Sigmoid colon (tissue), 6 donors: ENCODE measurements at regions not wholly inside any gene's neighbourhood (a gene's known extent, or its start where the extent isn't known, plus 50 kb on each side); places are given as distances from the start of the nearest gene placed in this dataset.

Experiments used
- DNase-seq: peaks from one replicate; pipeline ENCODE4 v3.0.0-alpha.2; 2019
- H3K27ac ChIP-seq, 4 donors: fragments of 200-600 bp; sonication (generic); one replicate each; pipeline ENCODE4 v1.5.1; 2016 to 2019; ENCODE audit warnings: mild to moderate bottlenecking in 1 of 4
- H3K27me3 ChIP-seq, 3 donors: fragments of 200-600 bp; sonication (generic); one replicate each; pipeline ENCODE4 v1.5.1; 2019; ENCODE audit warnings: mild to moderate bottlenecking in 1 of 3
- H3K36me3 ChIP-seq, 4 donors: fragments of 200-600 bp; sonication (generic); one replicate each; pipeline ENCODE4 v1.5.1; 2016 to 2019
- H3K4me1 ChIP-seq, 4 donors: fragments of 200-600 bp; sonication (generic); one replicate each; pipeline ENCODE4 v1.5.1; 2017 to 2019
- H3K4me3 ChIP-seq, 4 donors: fragments of 200-600 bp; sonication (generic); one replicate each; pipeline ENCODE4 v1.5.1; 2017 to 2019; ENCODE audit warnings: mild to moderate bottlenecking in 2 of 4, moderate library complexity in 1 of 4
- H3K9me3 ChIP-seq, 4 donors: fragments of 200-600 bp in 3 of 4; sonication (generic) in 3 of 4; one replicate each; pipeline versions ENCODE4 v1.5.1 to v1.6.1; 2013 to 2019
- CTCF ChIP-seq, 4 experiments: fragments of 450-650 bp in 3 of 4; fragments of 200-600 bp in 1 of 4; IDR thresholded peaks; one replicate each; pipeline ENCODE4 v1.5.1; 2016 to 2019; ENCODE audit warnings: antibody characterized with exemption in 4 of 4, mild to moderate bottlenecking in 3 of 4, moderate library complexity in 2 of 4
- EP300 ChIP-seq, 4 donors: sonication (generic); formaldehyde crosslinking; IDR thresholded peaks; one replicate each; pipeline ENCODE4 v1.6.1; 2017; ENCODE audit warnings: antibody characterized with exemption in 4 of 4
- POLR2A ChIP-seq, 2 donors: fragments of 450-650 bp; IDR thresholded peaks; one replicate each; pipeline ENCODE4 v1.6.1; 2016; ENCODE audit warnings: antibody characterized with exemption in 2 of 2, mild to moderate bottlenecking in 2 of 2, moderate library complexity in 2 of 2
- POLR2AphosphoS5 ChIP-seq, 4 donors: sonication (generic); formaldehyde crosslinking; IDR thresholded peaks; one replicate each; pipeline ENCODE4 v1.6.1; 2017; ENCODE audit warnings: antibody characterized with exemption in 4 of 4
- WGBS, 2 donors: extraction: QIAGEN DNeasy Blood & Tissue Kit; methylation state at CpG; one replicate each; pipeline ENCODE4 v1.1.7; 2013; 5-methylcytosine and 5-hydroxymethylcytosine counted together
- intact Hi-C: fragments of 100-400 bp; cut with DNase I; formaldehyde crosslinking; loops from one replicate; pipeline ENCODE4 v1.15.1; 2023
- donor health status: healthy with polysubstance abuse.
- donor health status: healthy.

DNA sequence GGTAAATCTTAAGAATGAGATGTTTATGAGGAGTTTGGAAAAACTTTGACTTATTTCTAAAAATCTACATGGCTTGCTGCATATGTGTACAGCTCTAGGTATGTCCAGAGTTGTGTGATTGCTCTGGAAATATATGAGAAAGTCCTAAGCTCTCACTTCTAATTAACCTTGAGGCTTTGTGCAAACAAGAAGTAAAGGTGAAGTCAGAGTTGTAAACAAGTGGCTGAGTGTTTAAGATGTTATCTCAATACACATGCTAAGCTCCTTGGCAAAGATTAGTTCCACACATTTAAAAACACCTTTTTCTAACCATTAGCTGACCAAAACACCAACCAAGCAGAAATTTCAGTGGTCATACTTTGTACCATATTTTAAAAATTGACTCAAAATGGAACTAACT lies 684.2 kb downstream of the HTR1B start:
- intact Hi-C loops, result no loop called here
- no peak overlapping the region for H3K27ac ChIP-seq
- H3K4me1 ChIP-seq, result no peaks in the 10 kb centered on the region
- TF ChIP-seq POLR2AphosphoS5 (IDR thresholded peaks at IDR 0.05) (no peak), EP300 (IDR thresholded peaks at IDR 0.05) (no peak)
- H3K4me3 ChIP-seq, result no peak overlapping the region
- H3K36me3 ChIP-seq, result no peaks in the 10 kb centered on the region
- DNase-seq, result no peak
- no peaks in the 10 kb centered on the region for H3K9me3 ChIP-seq
- H3K27me3 ChIP-seq, result no peaks in the 10 kb centered on the region

DNA sequence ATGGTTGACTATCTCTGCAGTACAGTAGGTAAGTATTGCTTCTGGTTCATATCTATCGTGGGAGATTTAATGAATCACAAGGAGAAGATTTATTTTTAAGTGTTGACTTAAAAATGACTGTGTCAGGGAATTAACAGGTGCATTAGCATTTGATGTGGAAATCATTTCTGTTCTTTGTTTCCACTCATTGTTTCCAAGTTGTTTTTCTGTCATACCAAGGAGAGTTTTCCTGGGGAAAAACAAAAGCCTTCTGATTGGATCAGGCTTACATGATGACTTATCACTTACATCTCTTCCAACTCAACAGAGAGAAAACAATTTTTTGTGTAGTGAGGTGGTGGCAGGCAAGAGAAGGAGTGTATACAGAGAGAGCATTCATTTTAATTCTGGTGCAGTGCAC lies 686.4 kb downstream of the HTR1B start:
- Histone ChIP-seq H3K27ac (no peak overlapping the region), H3K4me3 (no peak overlapping the region), H3K9me3 (no peaks in the 10 kb centered on the region), H3K36me3 (no peaks in the 10 kb centered on the region), H3K4me1 (no peaks in the 10 kb centered on the region), H3K27me3 (no peaks in the 10 kb centered on the region)
- no peak for TF ChIP-seq CTCF (IDR thresholded peaks at IDR 0.05)
- TF ChIP-seq POLR2AphosphoS5 (IDR thresholded peaks at IDR 0.05), result no peak
- TF ChIP-seq POLR2A (IDR thresholded peaks at IDR 0.05), result no peak
- no peak for TF ChIP-seq EP300 (IDR thresholded peaks at IDR 0.05)
- 85 to 95% methylated on average over 1 of the region's 1 CpG for WGBS, 2 donors
- intact Hi-C loops, result no loop called here
- DNase-seq, result no peak

GRCh38 chr6:76774781-76775384 lies 688.4 kb downstream of the HTR1B start:
- DNase-seq, result no peak
- no peak overlapping the region for H3K27ac ChIP-seq
- TF ChIP-seq POLR2A (IDR thresholded peaks at IDR 0.05) (no peak), EP300 (IDR thresholded peaks at IDR 0.05) (no peak), CTCF (IDR thresholded peaks at IDR 0.05) (no peak), POLR2AphosphoS5 (IDR thresholded peaks at IDR 0.05) (no peak)
- H3K36me3 ChIP-seq, result no peaks in the 10 kb centered on the region
- peaks cover 0 to 7% (median 3%) of the 10 kb centered on the region in 4 donors for H3K4me1 ChIP-seq
- no peak overlapping the region for H3K4me3 ChIP-seq
- H3K9me3 ChIP-seq, result no peaks in the 10 kb centered on the region
- WGBS, 2 donors, result 36 to 51% methylated on average over 6 of the region's 6 CpGs
- intact Hi-C loops, result no loop called here
- no peaks in the 10 kb centered on the region for H3K27me3 ChIP-seq

- DNase-seq, result no peak
- H3K36me3 ChIP-seq, result no peaks in the 10 kb centered on the region
- no peaks in the 10 kb centered on the region for H3K27me3 ChIP-seq
- H3K27ac ChIP-seq, result no peak overlapping the region
- TF ChIP-seq POLR2A (IDR thresholded peaks at IDR 0.05) (no peak), EP300 (IDR thresholded peaks at IDR 0.05) (no peak), CTCF (IDR thresholded peaks at IDR 0.05) (no peak), POLR2AphosphoS5 (IDR thresholded peaks at IDR 0.05) (no peak)
- intact Hi-C loops, result no loop called here
- H3K4me1 ChIP-seq, result peaks cover 0 to 7% (median 3%) of the 10 kb centered on the region in 4 donors
- no peaks in the 10 kb centered on the region for H3K9me3 ChIP-seq
- WGBS, 2 donors, result 0 to 36% methylated on average over 2 of the region's 2 CpGs
- H3K4me3 ChIP-seq, result no peak overlapping the region
Observed at GRCh38 chr6:76772951-76773350, 690.3 kb downstream of the HTR1B start.

- intact Hi-C loops, result no loop called here
- no peak for DNase-seq
Observed at GRCh38 chr6:76771059-76771634, 692.1 kb downstream of the HTR1B start.

More at GRCh38 chr6:76771059-76771634, 692.1 kb downstream of the HTR1B start:
- 73 to 75% methylated on average over 2 of the region's 2 CpGs for WGBS, 2 donors
- Histone ChIP-seq H3K36me3 (no peaks in the 10 kb centered on the region), H3K9me3 (no peaks in the 10 kb centered on the region), H3K4me1 (peaks cover 0 to 7% (median 3%) of the 10 kb centered on the region in 4 donors), H3K4me3 (no peak overlapping the region), H3K27me3 (no peaks in the 10 kb centered on the region), H3K27ac (no peak overlapping the region)
- no peak for TF ChIP-seq POLR2A (IDR thresholded peaks at IDR 0.05)
- no peak for TF ChIP-seq EP300 (IDR thresholded peaks at IDR 0.05)
- no peak for TF ChIP-seq POLR2AphosphoS5 (IDR thresholded peaks at IDR 0.05)
- TF ChIP-seq CTCF (IDR thresholded peaks at IDR 0.05), result no peak
